PFSK-1 (cell line): ENCODE measurements at regions not wholly inside any gene's neighbourhood (a gene's known extent, or its start where the extent isn't known, plus 50 kb on each side); places are given as distances from the start of the nearest gene placed in this dataset.

Experiments used
- FOXP2 ChIP-seq: optimal IDR thresholded peaks from 2 replicates; pipeline ENCODE3; 2011; ENCODE audit warnings: borderline replicate concordance, control low read depth, inconsistent platforms; ENCODE audit not compliant: insufficient read depth; ENCODE audit errors: extremely low read length, extremely low read depth
- POLR2AphosphoS5 ChIP-seq: IDR thresholded peaks from 2 replicates; pipeline ENCODE4 v1.6.1; 2012; ENCODE audit warnings: low read depth, mild to moderate bottlenecking, control low read depth, low read length, moderate library complexity
- REST ChIP-seq, 2 experiments: IDR thresholded peaks; 2 replicates each; pipeline versions ENCODE4 v1.6.1 to v1.8.0; 2011 to 2012; ENCODE audit warnings: low read depth in 2 of 2, low read length in 2 of 2, control low read depth in 1 of 2, inconsistent platforms in 1 of 2, mild to moderate bottlenecking in 1 of 2, moderate library complexity in 1 of 2; ENCODE audit not compliant: insufficient read depth in 1 of 2
- SIN3A ChIP-seq: IDR thresholded peaks from 2 replicates; pipeline ENCODE4 v1.6.1; 2012; ENCODE audit warnings: mild to moderate bottlenecking, low read length, moderate library complexity, borderline replicate concordance; ENCODE audit not compliant: insufficient read depth
- TAF1 ChIP-seq: IDR thresholded peaks from 2 replicates; pipeline ENCODE4 v1.6.1; 2012; ENCODE audit warnings: low read length, control low read depth, borderline replicate concordance; ENCODE audit not compliant: insufficient read depth

DNA sequence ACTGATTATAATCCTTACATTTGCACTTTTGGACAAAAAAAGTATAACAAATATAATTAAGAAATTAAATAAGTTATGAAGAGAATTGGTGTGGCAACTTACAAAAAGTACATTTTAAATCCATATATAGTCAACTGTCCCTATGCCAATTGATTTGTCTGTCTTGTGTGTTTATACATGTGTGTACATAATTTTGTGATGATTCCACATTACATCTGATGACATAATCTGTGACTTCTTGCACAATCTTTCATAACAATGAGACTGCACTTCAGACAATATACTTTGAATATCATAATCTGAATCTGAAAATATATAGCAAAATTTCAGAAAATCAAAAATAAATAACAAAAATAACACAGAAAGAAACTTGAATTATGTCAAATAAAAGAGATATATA, 953.4 kb downstream of the FAT4 start:
- no peak for TF ChIP-seq FOXP2
- TF ChIP-seq TAF1 = no peak
- TF ChIP-seq POLR2AphosphoS5 = no peak
- no peak for TF ChIP-seq SIN3A
- no peak for TF ChIP-seq REST (IDR thresholded peaks at IDR 0.05; ENCODE audit: insufficient read depth in 1 of 2, low read depth in 2 of 2, low read length in 2 of 2)

DNA sequence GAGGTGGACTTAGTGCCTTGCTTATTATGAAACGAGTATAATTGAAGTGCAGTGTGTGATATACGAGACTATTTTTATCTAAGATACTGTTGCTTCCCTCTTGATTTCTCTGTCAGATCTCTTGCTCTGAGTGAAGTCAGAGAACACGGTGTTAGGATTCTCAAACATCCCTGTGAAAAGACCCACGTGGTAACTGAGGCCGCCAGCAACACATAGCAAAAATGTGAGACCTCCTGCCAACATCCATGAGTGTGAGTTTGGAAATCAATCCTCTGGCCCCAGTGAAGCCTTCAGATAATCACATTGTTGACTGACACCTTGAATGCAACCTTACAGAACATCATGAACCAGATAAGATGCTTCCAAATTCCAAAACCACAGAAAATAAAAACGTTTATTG, 954.4 kb downstream of the FAT4 start:
- TF ChIP-seq SIN3A (no peak), FOXP2 (no peak), REST (IDR thresholded peaks at IDR 0.05; ENCODE audit: insufficient read depth in 1 of 2, low read depth in 2 of 2, low read length in 2 of 2) (no peak), POLR2AphosphoS5 (no peak), TAF1 (no peak)

DNA sequence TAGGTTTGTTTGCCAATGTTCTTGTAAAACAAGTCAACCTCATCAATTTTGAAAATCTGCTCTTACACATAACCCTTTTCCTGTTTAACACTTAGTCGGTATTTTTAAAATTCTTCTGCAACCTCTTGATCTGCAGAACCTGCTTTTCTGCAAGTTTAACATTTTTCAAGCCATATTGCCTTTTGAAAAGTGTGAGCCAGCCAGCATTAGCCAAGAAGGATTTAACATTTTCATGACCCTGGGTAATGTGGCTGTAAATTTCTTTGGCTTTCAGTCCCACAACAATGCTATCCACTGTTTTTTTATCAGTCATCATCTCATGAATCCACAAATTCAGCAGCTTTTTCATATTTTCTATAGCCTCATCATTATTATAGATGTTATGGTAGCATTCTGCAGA, 956.5 kb downstream of the FAT4 start:
- TF ChIP-seq REST (IDR thresholded peaks at IDR 0.05; ENCODE audit: insufficient read depth in 1 of 2, low read depth in 2 of 2, low read length in 2 of 2) = no peak
- no peak for TF ChIP-seq SIN3A
- no peak for TF ChIP-seq FOXP2
- no peak for TF ChIP-seq POLR2AphosphoS5
- TF ChIP-seq TAF1 = no peak

GRCh38 chr4:126273746-126274145, 959.0 kb downstream of the FAT4 start:
- TF ChIP-seq TAF1 = no peak
- TF ChIP-seq REST (IDR thresholded peaks at IDR 0.05; ENCODE audit: insufficient read depth in 1 of 2, low read depth in 2 of 2, low read length in 2 of 2) = no peak
- TF ChIP-seq FOXP2 = no peak
- TF ChIP-seq SIN3A = no peak
- TF ChIP-seq POLR2AphosphoS5 = no peak

- TF ChIP-seq REST (IDR thresholded peaks at IDR 0.05; ENCODE audit: insufficient read depth in 1 of 2, low read depth in 2 of 2, low read length in 2 of 2) (no peak), POLR2AphosphoS5 (no peak), FOXP2 (no peak), TAF1 (no peak), SIN3A (no peak)
These were observed 977.1 kb downstream of the FAT4 start for GRCh38 chr4:126291886-126292285.
